SK-N-SH treated with all-trans-retinoic acid at 6 μM for 48 hours (cell line): ENCODE measurements at regions not wholly inside any gene's neighbourhood (a gene's known extent, or its start where the extent isn't known, plus 50 kb on each side); places are given as distances from the start of the nearest gene placed in this dataset.

ENCODE experiments used
- ATAC-seq: fragments of 200-7000 bp; cut with Tn5 transposase; 3 replicates; pipeline ENCODE4 v1.9.1; 2020; ENCODE audit warnings: mild to moderate bottlenecking, moderate library complexity
- ARNTL ChIP-seq: fragments of 450-650 bp; formaldehyde crosslinking; IDR thresholded peaks from 2 replicates; pipeline ENCODE4 v1.5.0; 2020; ENCODE audit warnings: low read depth, mild to moderate bottlenecking, moderate library complexity, borderline replicate concordance
- BACH2 ChIP-seq: fragments of 250-450 bp; sonication (Bioruptor Pico); IDR thresholded peaks from 2 replicates; pipeline ENCODE4 v1.9.0; 2021; ENCODE audit warnings: mild to moderate bottlenecking, borderline replicate concordance
- CSDC2 ChIP-seq: fragments of 250-450 bp; sonication (Bioruptor Pico); IDR thresholded peaks from 2 replicates; pipeline ENCODE4 v1.5.0; 2020; ENCODE audit warnings: mild to moderate bottlenecking, moderate library complexity
- ESRRG ChIP-seq: fragments of 250-450 bp; sonication (Bioruptor Pico); IDR thresholded peaks from 2 replicates; pipeline ENCODE4 v1.6.1; 2021; ENCODE audit warnings: mild to moderate bottlenecking
- GLIS3 ChIP-seq: fragments of 250-450 bp; sonication (Bioruptor Pico); IDR thresholded peaks from 2 replicates; pipeline ENCODE4 v1.5.0; 2020; ENCODE audit warnings: mild to moderate bottlenecking, moderate library complexity
- ISL1 ChIP-seq: fragments of 250-450 bp; sonication (Bioruptor Pico); IDR thresholded peaks from 2 replicates; pipeline ENCODE4 v2.1.2; 2022; ENCODE audit warnings: mild to moderate bottlenecking, moderate library complexity
- OSR1 ChIP-seq: fragments of 250-450 bp; sonication (Bioruptor Pico); IDR thresholded peaks from 2 replicates; pipeline ENCODE4 v1.8.0; 2022; ENCODE audit warnings: moderate library complexity, mild to moderate bottlenecking, inconsistent platforms
- PPARA ChIP-seq: fragments of 250-450 bp; sonication (Bioruptor Pico); IDR thresholded peaks from 2 replicates; pipeline ENCODE4 v1.5.0; 2020; ENCODE audit warnings: mild to moderate bottlenecking, borderline replicate concordance
- RARB ChIP-seq: fragments of 250-450 bp; sonication (Bioruptor Pico); IDR thresholded peaks from 2 replicates; pipeline ENCODE4 v1.8.0; 2021; ENCODE audit warnings: mild to moderate bottlenecking, moderate library complexity
- SNAI2 ChIP-seq: fragments of 250-450 bp; sonication (Bioruptor Pico); IDR thresholded peaks from 2 replicates; pipeline ENCODE4 v1.5.0; 2020; ENCODE audit warnings: mild to moderate bottlenecking, moderate library complexity
- TCF4 ChIP-seq: fragments of 250-450 bp; sonication (Bioruptor Pico); IDR thresholded peaks from 2 replicates; pipeline ENCODE4 v1.8.0; 2021; ENCODE audit warnings: mild to moderate bottlenecking, moderate library complexity, borderline replicate concordance
- TOX ChIP-seq: fragments of 250-450 bp; sonication (Bioruptor Pico); IDR thresholded peaks from 2 replicates; pipeline ENCODE4 v1.8.0; 2021; ENCODE audit warnings: mild to moderate bottlenecking, moderate library complexity, borderline replicate concordance
- ZC3H10 ChIP-seq: fragments of 250-450 bp; sonication (Bioruptor Pico); IDR thresholded peaks from 2 replicates; pipeline ENCODE4 v1.5.1; 2021; ENCODE audit warnings: mild to moderate bottlenecking, moderate library complexity
- ZFP3 ChIP-seq: fragments of 250-450 bp; sonication (Bioruptor Pico); IDR thresholded peaks from 2 replicates; pipeline ENCODE4 v1.5.0; 2020; ENCODE audit warnings: mild to moderate bottlenecking, moderate library complexity
- ZFP30 ChIP-seq: fragments of 450-650 bp; formaldehyde crosslinking; IDR thresholded peaks from 2 replicates; pipeline ENCODE4 v1.5.0; 2022; ENCODE audit warnings: mild to moderate bottlenecking, moderate library complexity
- ZNF565 ChIP-seq: fragments of 450-650 bp; formaldehyde crosslinking; conservative IDR thresholded peaks from 2 replicates; pipeline ENCODE4 v1.5.0; 2020; ENCODE audit warnings: low read depth, mild to moderate bottlenecking, moderate library complexity
- ZNF70 ChIP-seq: fragments of 450-650 bp; formaldehyde crosslinking; IDR thresholded peaks from 2 replicates; pipeline ENCODE4 v1.5.0; 2020; ENCODE audit warnings: mild to moderate bottlenecking, moderate library complexity
- ZNF8 ChIP-seq: fragments of 450-650 bp; formaldehyde crosslinking; IDR thresholded peaks from 2 replicates; pipeline ENCODE4 v1.5.0; 2020; ENCODE audit warnings: mild to moderate bottlenecking, moderate library complexity
- TF ChIP-seq, protein P1 (sequence below): fragments of 250-450 bp; sonication (Bioruptor Pico); IDR thresholded peaks from 2 replicates; pipeline ENCODE4 v1.5.1; 2021; ENCODE audit warnings: mild to moderate bottlenecking, moderate library complexity
- TF ChIP-seq, protein P2 (sequence below): fragments of 250-450 bp; sonication (Bioruptor Pico); IDR thresholded peaks from 2 replicates; pipeline ENCODE4 v1.8.0; 2020; ENCODE audit warnings: mild to moderate bottlenecking, moderate library complexity, borderline replicate concordance
- TF ChIP-seq, protein P3 (sequence below): fragments of 250-450 bp; sonication (Bioruptor Pico); IDR thresholded peaks from 2 replicates; pipeline ENCODE4 v1.8.0; 2021; ENCODE audit warnings: low read depth, mild to moderate bottlenecking, moderate library complexity, borderline replicate concordance
- TF ChIP-seq, protein P4 (sequence below): fragments of 250-450 bp; sonication (Bioruptor Pico); IDR thresholded peaks from 2 replicates; pipeline ENCODE4 v1.5.0; 2020; ENCODE audit warnings: mild to moderate bottlenecking, moderate library complexity
- TF ChIP-seq, protein P5 (sequence below): fragments of 250-450 bp; sonication (Bioruptor Pico); IDR thresholded peaks from 2 replicates; pipeline ENCODE4 v1.5.1; 2020; ENCODE audit warnings: low read depth, mild to moderate bottlenecking, moderate library complexity

DNA sequence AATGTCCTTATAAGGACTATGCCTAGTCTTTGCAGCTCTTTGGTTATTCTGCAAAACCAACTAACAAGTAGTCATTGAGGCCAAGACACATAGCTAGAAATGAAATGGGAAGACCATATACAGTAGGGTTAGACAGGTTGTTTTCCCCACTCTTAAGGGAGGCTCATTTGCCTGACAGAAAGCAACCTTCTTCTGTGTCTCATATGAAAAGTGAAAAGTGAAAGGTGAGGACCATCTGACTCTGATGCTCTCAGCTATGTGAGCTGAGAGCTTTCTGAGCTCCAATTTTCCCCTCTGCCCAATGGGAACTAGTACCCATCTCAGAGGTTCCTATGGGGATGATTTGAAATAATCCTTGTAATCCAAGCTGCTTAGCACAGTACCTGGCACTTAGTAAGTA, 142.0 kb upstream of the BDNF start:
- no peak for ATAC-seq
- TF ChIP-seq OSR1 (CRISPR knock-in tag): no peak
- TF ChIP-seq, protein P1, sequence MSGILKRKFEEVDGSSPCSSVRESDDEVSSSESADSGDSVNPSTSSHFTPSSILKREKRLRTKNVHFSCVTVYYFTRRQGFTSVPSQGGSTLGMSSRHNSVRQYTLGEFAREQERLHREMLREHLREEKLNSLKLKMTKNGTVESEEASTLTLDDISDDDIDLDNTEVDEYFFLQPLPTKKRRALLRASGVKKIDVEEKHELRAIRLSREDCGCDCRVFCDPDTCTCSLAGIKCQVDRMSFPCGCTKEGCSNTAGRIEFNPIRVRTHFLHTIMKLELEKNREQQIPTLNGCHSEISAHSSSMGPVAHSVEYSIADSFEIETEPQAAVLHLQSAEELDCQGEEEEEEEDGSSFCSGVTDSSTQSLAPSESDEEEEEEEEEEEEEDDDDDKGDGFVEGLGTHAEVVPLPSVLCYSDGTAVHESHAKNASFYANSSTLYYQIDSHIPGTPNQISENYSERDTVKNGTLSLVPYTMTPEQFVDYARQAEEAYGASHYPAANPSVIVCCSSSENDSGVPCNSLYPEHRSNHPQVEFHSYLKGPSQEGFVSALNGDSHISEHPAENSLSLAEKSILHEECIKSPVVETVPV (CRISPR knock-in tag): no peak
- no peak for TF ChIP-seq ZNF70 (CRISPR knock-in tag)
- no peak for TF ChIP-seq ZC3H10 (CRISPR knock-in tag)
- no peak for TF ChIP-seq GLIS3 (CRISPR knock-in tag)
- TF ChIP-seq ZNF565 (CRISPR knock-in tag): no peak
- TF ChIP-seq ESRRG (CRISPR knock-in tag): no peak
- TF ChIP-seq, protein P2, sequence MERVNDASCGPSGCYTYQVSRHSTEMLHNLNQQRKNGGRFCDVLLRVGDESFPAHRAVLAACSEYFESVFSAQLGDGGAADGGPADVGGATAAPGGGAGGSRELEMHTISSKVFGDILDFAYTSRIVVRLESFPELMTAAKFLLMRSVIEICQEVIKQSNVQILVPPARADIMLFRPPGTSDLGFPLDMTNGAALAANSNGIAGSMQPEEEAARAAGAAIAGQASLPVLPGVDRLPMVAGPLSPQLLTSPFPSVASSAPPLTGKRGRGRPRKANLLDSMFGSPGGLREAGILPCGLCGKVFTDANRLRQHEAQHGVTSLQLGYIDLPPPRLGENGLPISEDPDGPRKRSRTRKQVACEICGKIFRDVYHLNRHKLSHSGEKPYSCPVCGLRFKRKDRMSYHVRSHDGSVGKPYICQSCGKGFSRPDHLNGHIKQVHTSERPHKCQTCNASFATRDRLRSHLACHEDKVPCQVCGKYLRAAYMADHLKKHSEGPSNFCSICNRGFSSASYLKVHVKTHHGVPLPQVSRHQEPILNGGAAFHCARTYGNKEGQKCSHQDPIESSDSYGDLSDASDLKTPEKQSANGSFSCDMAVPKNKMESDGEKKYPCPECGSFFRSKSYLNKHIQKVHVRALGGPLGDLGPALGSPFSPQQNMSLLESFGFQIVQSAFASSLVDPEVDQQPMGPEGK (CRISPR knock-in tag): no peak
- TF ChIP-seq RARB (CRISPR knock-in tag): no peak
- TF ChIP-seq BACH2 (CRISPR knock-in tag): no peak
- no peak for TF ChIP-seq SNAI2 (CRISPR knock-in tag)
- TF ChIP-seq TOX (CRISPR knock-in tag): no peak
- TF ChIP-seq ZNF8: no peak
- no peak for TF ChIP-seq ARNTL
- no peak for TF ChIP-seq TCF4 (CRISPR knock-in tag)
- TF ChIP-seq, protein P3, sequence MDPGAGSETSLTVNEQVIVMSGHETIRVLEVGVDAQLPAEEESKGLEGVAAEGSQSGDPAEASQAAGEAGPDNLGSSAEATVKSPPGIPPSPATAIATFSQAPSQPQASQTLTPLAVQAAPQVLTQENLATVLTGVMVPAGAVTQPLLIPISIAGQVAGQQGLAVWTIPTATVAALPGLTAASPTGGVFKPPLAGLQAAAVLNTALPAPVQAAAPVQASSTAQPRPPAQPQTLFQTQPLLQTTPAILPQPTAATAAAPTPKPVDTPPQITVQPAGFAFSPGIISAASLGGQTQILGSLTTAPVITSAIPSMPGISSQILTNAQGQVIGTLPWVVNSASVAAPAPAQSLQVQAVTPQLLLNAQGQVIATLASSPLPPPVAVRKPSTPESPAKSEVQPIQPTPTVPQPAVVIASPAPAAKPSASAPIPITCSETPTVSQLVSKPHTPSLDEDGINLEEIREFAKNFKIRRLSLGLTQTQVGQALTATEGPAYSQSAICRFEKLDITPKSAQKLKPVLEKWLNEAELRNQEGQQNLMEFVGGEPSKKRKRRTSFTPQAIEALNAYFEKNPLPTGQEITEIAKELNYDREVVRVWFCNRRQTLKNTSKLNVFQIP (CRISPR knock-in tag): no peak
- TF ChIP-seq PPARA (CRISPR knock-in tag): no peak

DNA sequence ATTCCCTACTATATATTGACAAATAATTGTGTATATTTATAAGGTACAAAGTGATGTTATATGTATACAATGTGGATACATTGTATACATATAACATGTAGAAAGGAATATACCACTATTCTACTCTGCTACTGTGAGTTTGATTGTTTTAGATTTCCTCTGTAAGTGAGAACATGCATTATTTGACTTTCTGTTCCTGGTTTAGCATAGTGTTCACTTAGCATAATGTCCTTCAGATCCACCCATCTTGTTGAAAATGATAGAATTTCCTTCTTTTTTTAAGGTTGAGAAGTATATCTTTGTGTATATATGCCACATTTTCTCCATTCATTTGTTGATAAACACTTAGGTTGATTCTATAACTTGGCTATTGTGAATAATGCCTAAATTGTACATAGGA, 140.8 kb upstream of the BDNF start:
- TF ChIP-seq, protein P4, sequence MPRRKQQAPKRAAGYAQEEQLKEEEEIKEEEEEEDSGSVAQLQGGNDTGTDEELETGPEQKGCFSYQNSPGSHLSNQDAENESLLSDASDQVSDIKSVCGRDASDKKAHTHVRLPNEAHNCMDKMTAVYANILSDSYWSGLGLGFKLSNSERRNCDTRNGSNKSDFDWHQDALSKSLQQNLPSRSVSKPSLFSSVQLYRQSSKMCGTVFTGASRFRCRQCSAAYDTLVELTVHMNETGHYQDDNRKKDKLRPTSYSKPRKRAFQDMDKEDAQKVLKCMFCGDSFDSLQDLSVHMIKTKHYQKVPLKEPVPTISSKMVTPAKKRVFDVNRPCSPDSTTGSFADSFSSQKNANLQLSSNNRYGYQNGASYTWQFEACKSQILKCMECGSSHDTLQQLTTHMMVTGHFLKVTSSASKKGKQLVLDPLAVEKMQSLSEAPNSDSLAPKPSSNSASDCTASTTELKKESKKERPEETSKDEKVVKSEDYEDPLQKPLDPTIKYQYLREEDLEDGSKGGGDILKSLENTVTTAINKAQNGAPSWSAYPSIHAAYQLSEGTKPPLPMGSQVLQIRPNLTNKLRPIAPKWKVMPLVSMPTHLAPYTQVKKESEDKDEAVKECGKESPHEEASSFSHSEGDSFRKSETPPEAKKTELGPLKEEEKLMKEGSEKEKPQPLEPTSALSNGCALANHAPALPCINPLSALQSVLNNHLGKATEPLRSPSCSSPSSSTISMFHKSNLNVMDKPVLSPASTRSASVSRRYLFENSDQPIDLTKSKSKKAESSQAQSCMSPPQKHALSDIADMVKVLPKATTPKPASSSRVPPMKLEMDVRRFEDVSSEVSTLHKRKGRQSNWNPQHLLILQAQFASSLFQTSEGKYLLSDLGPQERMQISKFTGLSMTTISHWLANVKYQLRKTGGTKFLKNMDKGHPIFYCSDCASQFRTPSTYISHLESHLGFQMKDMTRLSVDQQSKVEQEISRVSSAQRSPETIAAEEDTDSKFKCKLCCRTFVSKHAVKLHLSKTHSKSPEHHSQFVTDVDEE (CRISPR knock-in tag): no peak
- TF ChIP-seq ARNTL (no peak), ZFP30 (CRISPR knock-in tag) (no peak), RARB (CRISPR knock-in tag) (no peak), ISL1 (no peak), CSDC2 (CRISPR knock-in tag) (no peak), ZFP3 (CRISPR knock-in tag) (no peak), BACH2 (CRISPR knock-in tag) (no peak), ESRRG (CRISPR knock-in tag) (no peak), ZNF8 (no peak), TOX (CRISPR knock-in tag) (no peak)
- TF ChIP-seq, protein P5, sequence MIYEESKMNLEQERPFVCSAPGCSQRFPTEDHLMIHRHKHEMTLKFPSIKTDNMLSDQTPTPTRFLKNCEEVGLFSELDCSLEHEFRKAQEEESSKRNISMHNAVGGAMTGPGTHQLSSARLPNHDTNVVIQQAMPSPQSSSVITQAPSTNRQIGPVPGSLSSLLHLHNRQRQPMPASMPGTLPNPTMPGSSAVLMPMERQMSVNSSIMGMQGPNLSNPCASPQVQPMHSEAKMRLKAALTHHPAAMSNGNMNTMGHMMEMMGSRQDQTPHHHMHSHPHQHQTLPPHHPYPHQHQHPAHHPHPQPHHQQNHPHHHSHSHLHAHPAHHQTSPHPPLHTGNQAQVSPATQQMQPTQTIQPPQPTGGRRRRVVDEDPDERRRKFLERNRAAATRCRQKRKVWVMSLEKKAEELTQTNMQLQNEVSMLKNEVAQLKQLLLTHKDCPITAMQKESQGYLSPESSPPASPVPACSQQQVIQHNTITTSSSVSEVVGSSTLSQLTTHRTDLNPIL (CRISPR knock-in tag): no peak
- ATAC-seq: no peak
